Activated gamma-delta T cell treated with Interleukin-2 at 50 U/mL for 16 hours (primary cell): ENCODE measurements at regions not wholly inside any gene's neighbourhood (a gene's known extent, or its start where the extent isn't known, plus 50 kb on each side); places are given as distances from the start of the nearest gene placed in this dataset.
"Not testable (repeated sequence)": the region's sequence is repeated elsewhere in the genome, so short reads cannot be mapped to it uniquely, and the experiment has no call there.

Experiments
- DNase-seq: peaks from one replicate; pipeline ENCODE4 v3.0.0-alpha.2; 2020

GRCh38 chr1:243074224-243074623 lies 180.9 kb downstream of the CEP170 start:
- not testable (repeated sequence) for DNase-seq

GRCh38 chr1:243067056-243067455 lies 188.0 kb downstream of the CEP170 start:
- DNase-seq = not testable (repeated sequence)

GRCh38 chr1:243061965-243062364 lies 193.1 kb downstream of the CEP170 start:
- DNase-seq = not testable (repeated sequence)

GRCh38 chr1:243055510-243055909 lies 199.6 kb downstream of the CEP170 start:
- not testable (repeated sequence) for DNase-seq

- DNase-seq = not testable (repeated sequence)
Measured at GRCh38 chr1:243055091-243055490, 200.0 kb downstream of the CEP170 start.

DNA sequence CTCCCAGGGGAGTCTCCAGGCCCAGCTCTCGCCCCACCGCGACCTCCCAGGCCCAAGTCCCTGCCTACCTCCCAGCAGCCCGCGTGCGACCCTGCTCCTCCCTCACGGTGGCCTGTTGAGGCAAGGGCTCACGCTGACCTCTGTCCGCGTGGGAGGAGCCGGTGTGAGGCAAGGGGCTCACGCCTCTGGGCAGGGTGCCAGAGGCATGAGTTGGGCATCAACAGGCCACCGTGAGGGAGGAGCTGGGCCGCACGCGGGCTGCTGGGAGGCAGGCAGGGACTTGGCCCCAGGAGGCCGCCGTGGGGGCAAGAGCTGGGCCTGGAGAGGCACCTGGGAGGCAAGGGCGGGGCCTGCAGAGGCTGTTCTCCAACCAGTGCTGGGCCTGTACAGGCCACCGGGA lies 200.4 kb downstream of the CEP170 start:
- DNase-seq = not testable (repeated sequence)

DNA sequence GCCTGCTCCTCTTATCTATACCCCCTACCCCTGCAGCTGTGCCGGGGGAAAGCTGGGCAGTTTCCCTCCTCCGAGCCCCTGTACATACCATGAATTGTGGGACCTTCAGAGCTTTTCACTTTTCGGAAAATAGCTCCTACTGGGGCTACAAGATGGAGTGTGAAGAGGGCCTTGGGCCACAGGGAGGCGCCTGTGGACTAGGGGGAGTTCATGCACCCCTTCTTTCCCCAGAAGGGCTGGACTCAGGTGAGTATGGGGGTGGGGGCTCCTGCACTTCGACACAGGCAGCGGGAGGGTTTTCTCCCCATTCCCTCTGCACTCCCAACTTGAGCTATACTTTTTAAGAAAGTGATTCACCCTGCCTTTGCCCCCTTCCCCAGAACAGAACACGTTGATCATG lies 202.0 kb downstream of the CEP170 start:
- DNase-seq = not testable (repeated sequence)

DNA sequence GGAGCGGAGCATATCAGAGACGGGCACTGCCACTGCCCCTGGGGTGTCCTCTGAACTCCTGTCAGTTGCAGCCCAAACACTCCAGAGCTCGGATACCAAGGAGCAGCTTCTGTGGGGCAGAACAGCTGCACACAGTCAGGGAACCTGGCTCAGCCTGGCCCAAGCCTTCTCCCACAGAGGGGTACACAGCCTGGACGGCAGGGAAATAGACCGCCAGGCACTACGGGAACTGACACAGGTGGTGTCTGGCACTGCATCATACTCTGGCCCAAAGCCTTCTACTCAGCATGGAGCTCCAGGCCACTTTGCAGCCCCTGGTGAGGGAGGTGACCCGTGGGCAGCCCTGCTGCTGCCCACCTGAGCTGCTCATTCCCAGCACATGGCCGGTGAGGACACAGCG lies 204.5 kb downstream of the CEP170 start:
- DNase-seq = not testable (repeated sequence)

DNA sequence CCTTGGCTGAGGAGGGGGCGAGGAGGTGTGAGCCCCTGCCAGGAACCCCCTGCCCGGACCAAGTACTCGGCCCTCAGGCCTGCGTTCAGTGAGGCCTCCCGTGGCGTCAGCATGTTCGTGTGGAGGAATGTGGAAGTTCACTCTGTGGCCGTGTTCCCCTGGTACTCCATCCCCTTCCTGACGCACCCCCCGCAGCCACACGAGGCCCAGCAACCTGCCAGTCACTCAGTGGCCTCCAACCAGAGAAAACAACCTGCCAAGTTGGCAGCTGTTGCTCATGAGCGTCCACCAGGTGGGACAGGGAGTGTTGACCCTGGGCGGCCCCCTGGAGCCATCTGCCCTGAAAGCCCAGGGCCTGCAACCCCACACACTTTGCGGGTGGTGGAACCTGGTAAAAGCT lies 205.4 kb downstream of the CEP170 start:
- DNase-seq = not testable (repeated sequence)

DNA sequence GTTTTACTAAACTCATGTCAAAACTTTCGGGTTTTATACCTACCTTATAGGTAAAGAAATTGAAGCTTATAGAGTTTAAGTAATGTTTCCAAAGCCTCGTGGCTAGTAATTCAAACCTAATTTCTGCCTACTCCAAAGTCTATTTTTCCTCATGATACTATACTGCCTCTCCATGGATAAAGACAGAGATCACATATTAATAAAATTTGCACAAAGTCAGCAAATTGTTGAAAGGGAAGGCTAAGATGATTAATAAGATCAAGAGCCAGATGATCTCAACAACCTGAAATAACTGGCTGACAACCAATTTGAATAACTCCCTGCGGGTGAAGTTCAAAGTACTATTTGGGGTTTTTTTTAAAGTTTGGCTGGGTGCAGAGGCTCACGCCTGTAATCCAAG lies 233.7 kb downstream of the CEP170 start:
- DNase-seq = not testable (repeated sequence)

DNA sequence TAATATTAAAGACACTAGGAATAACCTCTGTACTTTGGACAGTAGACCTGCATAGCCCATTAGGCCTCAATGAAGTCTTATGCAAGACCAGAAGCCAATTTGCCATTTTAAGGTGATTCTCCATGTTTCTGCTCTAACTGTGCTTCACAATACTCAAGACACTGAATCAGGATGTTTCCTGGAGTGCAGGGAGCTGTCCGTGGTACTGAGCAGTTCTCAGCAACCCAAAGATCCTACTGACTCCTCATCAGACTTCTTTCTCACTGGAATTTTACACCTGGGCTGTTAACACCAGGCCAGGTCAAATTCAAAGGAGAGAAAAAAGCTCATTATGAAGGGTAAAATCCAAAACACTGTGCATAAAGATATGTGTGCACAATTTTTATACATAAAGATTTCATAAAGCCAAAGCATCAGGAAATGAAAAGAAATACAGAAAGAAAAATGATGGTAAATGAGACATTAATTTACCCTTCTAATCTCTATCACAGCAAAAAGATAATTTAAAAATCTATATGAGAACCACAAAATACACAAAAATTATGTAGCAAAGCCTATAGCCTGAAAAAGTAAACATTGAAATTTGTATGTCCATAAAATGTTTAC lies 235.9 kb downstream of the CEP170 start:
- DNase-seq = peak; percentile 29

GRCh38 chr1:243010719-243011118 lies 244.4 kb downstream of the CEP170 start:
- not testable (repeated sequence) for DNase-seq

DNA sequence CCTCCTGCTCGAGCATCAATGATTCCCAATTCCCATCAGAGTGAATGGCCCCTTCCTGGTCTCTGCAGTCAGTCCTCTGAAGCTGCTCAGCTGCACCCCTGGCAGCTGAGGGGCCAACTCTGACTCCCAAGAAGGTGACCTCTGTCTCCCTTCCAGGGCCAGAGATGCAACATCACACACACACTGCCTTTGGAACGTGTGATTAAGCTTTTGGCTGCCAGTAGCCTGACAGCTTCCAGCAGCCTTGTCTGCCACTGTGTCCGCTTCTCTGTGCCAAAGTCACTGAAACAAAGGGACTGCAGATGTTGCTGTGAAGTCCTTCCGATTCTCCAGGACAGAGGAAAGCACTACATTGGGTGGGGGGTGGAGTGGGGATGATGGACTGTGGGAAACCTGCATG lies 254.1 kb downstream of the CEP170 start:
- DNase-seq = not testable (repeated sequence)

DNA sequence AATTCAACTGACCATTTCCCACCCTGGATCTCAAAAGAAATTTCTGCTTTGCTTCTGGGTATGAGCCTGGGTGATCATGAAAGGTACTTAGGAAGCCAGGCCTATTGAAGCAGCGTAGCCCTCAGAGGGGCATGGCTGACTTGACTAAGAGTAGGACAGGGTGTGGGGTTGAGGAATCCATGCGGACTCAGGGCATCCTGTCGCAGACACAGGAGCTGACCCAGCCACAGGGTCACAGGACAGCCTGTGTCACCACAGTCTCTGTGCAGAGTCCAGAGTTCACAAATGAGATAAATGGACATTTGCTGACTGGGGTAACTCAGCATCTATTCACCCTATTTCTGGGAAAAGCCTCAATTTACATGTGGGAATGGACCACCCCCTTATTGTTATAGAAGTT lies 262.3 kb downstream of the CEP170 start:
- DNase-seq = not testable (repeated sequence)

DNA sequence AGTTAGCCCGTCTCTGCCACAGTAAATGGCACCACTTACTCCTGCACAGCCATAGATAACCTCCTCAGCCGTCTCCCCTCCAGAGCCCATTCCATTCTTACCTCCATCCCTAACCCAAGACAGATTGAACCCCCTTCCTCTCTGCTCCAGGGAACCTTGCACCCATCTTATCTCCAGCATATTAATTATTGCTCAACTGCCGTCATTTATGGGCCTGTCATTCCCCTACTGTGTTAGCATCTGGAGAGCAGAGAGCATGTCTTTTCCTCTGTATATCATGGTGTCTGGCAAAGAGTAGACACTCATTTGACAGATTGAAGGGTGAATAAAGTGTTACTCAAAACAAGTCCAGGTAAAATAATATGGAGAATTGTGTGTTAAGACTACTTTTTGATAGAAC lies 270.0 kb downstream of the CEP170 start:
- DNase-seq = not testable (repeated sequence)

- DNase-seq = not testable (repeated sequence)
Measured at GRCh38 chr1:242973341-242973740, 281.7 kb downstream of the CEP170 start.

GRCh38 chr1:242966892-242967291 lies 288.2 kb downstream of the CEP170 start:
- DNase-seq = no peak

GRCh38 chr1:242959397-242959796 lies 295.7 kb downstream of the CEP170 start:
- not testable (repeated sequence) for DNase-seq

GRCh38 chr1:242954945-242955344 lies 300.1 kb downstream of the CEP170 start:
- not testable (repeated sequence) for DNase-seq

- no peak for DNase-seq
Measured at GRCh38 chr1:242946206-242946605, 308.9 kb downstream of the CEP170 start.

GRCh38 chr1:242936725-242937124 lies 318.4 kb downstream of the CEP170 start:
- DNase-seq = not testable (repeated sequence)

DNA sequence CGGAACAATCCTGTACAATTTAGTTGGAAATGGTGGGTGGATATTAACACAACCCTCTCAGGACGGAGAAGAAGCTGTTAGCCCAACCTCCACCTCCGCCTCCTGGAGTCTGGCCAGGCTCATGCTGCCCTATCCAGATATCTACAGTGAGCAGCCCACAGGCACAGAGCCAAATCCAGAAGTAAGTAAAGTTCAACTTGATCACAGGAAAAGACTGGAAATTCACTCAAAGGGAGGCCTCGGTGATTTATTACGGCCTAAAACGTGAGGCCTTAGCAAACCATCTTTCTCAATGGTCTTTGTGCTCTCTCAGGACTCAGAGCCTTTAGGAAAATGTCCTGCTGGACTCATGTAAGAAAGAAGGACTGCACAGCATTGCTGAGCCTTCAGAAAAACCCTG lies 330.4 kb downstream of the CEP170 start:
- DNase-seq = not testable (repeated sequence)

- DNase-seq = not testable (repeated sequence)
Measured at GRCh38 chr1:242923603-242924002, 331.5 kb downstream of the CEP170 start.

DNA sequence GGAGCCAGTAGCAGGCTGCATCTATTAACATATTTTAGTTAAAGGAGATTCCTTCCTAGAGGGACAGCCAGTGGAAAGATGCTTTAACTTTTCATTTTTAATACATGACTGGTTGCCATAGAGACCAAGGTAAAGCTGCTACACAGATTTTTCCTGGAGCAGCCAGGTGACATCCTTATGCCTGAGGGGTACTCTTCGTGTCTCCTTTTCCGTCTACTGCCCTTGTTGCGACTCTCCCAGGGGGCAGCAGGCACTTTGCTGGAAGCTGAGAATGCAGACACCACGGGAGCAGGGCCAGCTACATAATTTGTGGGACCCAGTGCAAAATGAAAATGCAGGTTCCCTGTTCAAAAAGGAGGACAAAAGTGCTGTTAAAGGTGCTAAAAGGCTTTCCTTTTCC lies 340.4 kb downstream of the CEP170 start:
- not testable (repeated sequence) for DNase-seq

DNA sequence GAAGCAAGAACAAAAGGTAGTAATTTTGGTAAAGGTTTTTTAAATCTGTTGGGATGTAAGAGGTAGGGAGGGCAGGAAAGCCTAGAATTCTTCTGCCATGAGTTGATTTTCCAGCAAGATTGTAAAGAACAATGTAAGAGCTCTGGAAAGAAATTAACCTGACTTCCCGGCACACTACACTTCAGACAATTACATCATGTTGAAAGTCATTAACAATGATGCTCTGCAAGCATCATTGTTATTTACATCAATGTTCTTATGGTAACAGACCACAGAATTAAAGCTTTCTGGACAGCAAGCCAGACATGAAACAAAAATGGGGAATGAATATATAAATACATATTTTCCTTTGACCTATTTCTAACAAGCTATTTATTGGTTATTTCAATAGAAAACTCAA lies 342.2 kb downstream of the CEP170 start:
- not testable (repeated sequence) for DNase-seq
